Natural killer cell (primary cell): ENCODE measurements at regions not wholly inside any gene's neighbourhood (a gene's known extent, or its start where the extent isn't known, plus 50 kb on each side); places are given as distances from the start of the nearest gene placed in this dataset.

Source experiments
- ATAC-seq, 3 donors: fragments of 150-1000 bp in 2 of 3; fragments of 200-7000 bp in 1 of 3; cut with Tn5 transposase; 1 replicate in 1 of 3; 2 replicates in 2 of 3; pipeline ENCODE4 v1.10.0; 2021; ENCODE audit warnings: mild to moderate bottlenecking in 2 of 3, moderate library complexity in 2 of 3
- DNase-seq, 2 donors: peaks; one replicate each; pipeline versions ENCODE4 v3.0.0 to v3.0.0-alpha.2; 2013 to 2021; ENCODE audit warnings: mixed read lengths in 1 of 2
- H3K27ac ChIP-seq: one replicate; pipeline ENCODE4 v1.5.1; 2013; ENCODE audit warnings: mild to moderate bottlenecking, low read length
- H3K27me3 ChIP-seq: one replicate; pipeline ENCODE4 v1.6.1; 2013; ENCODE audit warnings: low read length; ENCODE audit not compliant: control insufficient read depth, insufficient read depth
- H3K36me3 ChIP-seq: one replicate; pipeline ENCODE4 v1.6.1; 2013; ENCODE audit warnings: low read length; ENCODE audit not compliant: control insufficient read depth, insufficient read depth
- H3K4me1 ChIP-seq: one replicate; pipeline ENCODE4 v1.6.1; 2013; ENCODE audit warnings: low read length; ENCODE audit not compliant: control insufficient read depth, insufficient read depth
- H3K4me3 ChIP-seq: one replicate; pipeline ENCODE4 v1.5.1; 2013; ENCODE audit warnings: low read length
- H3K9me3 ChIP-seq: one replicate; pipeline ENCODE4 v1.6.1; 2013; ENCODE audit warnings: low read length; ENCODE audit not compliant: control insufficient read depth, insufficient read depth
- H3K27ac Mint-ChIP-seq, 2 donors: one replicate each; pipeline ENCODE4 v1.8.0; 2022; ENCODE audit warnings: mild to moderate bottlenecking in 2 of 2, mixed read lengths in 2 of 2, moderate library complexity in 1 of 2
- H3K27me3 Mint-ChIP-seq, 2 donors: one replicate each; pipeline ENCODE4 v1.8.0; 2022; ENCODE audit warnings: low read depth in 2 of 2, mixed read lengths in 2 of 2
- H3K36me3 Mint-ChIP-seq: one replicate; pipeline ENCODE4 v1.8.0; 2022; ENCODE audit warnings: mixed read lengths
- H3K4me1 Mint-ChIP-seq, 2 donors: one replicate each; pipeline ENCODE4 v1.8.0; 2022; ENCODE audit warnings: mixed read lengths in 2 of 2
- H3K4me3 Mint-ChIP-seq: one replicate; pipeline ENCODE4 v1.8.0; 2022; ENCODE audit warnings: mild to moderate bottlenecking, moderate library complexity, mixed read lengths
- H3K9me3 Mint-ChIP-seq, 2 donors: one replicate each; pipeline ENCODE4 v1.8.0; 2022; ENCODE audit warnings: mixed read lengths in 2 of 2
- WGBS: methylation state at CpG from one replicate; pipeline ENCODE4 v1.1.7; 2013; ENCODE audit warnings: missing lambda C conversion rate; ENCODE audit not compliant: insufficient coverage; 5-methylcytosine and 5-hydroxymethylcytosine counted together
- intact Hi-C: fragments of 100-400 bp; cut with micrococcal nuclease; formaldehyde crosslinking; loops from one replicate; pipeline ENCODE4 v1.14.2; 2022
- TF ChIP-seq, protein P1 (sequence below): fragments of 200-600 bp; IDR thresholded peaks from one replicate; pipeline ENCODE4 v1.8.0; 2022; ENCODE audit warnings: antibody characterized with exemption

DNA sequence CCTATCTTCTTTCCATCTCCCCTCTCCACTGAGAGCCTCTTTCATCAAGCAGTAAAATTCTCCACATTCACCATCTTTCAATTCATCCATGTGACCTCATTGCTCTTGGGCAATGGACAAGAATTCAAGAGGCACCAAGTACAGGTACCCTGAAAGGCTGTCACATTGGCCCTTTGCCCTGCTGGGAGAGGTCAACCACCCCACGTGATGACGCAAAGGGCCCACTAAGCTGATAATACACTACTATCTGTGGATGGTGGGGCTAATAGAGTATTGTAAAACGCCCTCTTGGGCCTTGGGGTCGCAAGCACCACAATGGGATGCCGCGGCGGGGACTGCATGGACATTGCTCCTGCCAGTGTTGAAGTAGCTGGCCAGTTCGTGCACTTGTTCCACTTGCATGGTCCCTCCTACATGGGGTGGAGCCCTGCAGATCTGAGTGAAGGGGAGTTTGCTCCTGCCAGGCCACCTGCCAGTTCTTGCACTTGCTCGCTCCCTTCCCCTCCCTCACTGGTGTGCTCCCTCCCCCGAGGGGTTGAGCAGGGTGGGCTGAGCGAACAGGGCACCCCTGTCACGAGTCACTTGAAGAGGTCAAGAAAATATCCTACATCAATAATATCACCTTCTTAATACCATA lies 1578.8 kb upstream of the RAG2 start:
- no peak for DNase-seq
- Histone ChIP-seq H3K36me3 (no peaks in the 10 kb centered on the region), H3K4me1 (no peaks in the 10 kb centered on the region), H3K4me3 (no peak overlapping the region), H3K9me3 (peaks cover 4% of the 10 kb centered on the region), H3K27ac (no peak overlapping the region), H3K27me3 (no peaks in the 10 kb centered on the region)
- no peak overlapping the region for H3K27ac Mint-ChIP-seq
- WGBS = 88% methylated on average over 12 of the region's 12 CpGs
- H3K27me3 Mint-ChIP-seq = no peaks in the 10 kb centered on the region
- TF ChIP-seq, protein P1, sequence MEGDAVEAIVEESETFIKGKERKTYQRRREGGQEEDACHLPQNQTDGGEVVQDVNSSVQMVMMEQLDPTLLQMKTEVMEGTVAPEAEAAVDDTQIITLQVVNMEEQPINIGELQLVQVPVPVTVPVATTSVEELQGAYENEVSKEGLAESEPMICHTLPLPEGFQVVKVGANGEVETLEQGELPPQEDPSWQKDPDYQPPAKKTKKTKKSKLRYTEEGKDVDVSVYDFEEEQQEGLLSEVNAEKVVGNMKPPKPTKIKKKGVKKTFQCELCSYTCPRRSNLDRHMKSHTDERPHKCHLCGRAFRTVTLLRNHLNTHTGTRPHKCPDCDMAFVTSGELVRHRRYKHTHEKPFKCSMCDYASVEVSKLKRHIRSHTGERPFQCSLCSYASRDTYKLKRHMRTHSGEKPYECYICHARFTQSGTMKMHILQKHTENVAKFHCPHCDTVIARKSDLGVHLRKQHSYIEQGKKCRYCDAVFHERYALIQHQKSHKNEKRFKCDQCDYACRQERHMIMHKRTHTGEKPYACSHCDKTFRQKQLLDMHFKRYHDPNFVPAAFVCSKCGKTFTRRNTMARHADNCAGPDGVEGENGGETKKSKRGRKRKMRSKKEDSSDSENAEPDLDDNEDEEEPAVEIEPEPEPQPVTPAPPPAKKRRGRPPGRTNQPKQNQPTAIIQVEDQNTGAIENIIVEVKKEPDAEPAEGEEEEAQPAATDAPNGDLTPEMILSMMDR = no peak
- intact Hi-C loops = no loop called here
- no peaks in the 10 kb centered on the region for H3K9me3 Mint-ChIP-seq
- no peak for ATAC-seq
- H3K4me1 Mint-ChIP-seq = no peaks in the 10 kb centered on the region
- H3K36me3 Mint-ChIP-seq = no peaks in the 10 kb centered on the region
- no peak overlapping the region for H3K4me3 Mint-ChIP-seq

DNA sequence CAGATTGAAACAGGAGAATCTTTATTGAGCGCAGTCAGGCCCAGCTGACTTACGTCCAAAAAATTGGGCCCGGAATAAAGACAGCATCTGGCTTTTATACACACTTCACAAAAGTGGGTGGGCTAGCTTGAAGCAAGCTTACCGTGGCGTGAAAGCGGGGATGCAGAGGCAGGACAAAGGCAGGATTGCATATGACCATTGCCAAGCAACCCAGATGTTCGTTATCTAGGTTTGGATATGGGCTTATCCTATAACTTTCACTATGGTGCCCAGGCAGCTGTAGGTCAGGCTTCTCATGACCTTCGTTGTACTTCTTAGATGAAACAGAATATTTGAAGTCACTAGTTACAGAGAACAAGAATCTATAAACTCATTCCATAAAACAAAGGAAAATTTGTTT lies 1575.6 kb upstream of the RAG2 start:
- no peaks in the 10 kb centered on the region for H3K4me1 Mint-ChIP-seq
- no peak overlapping the region for H3K27ac Mint-ChIP-seq
- intact Hi-C loops = no loop called here
- H3K4me3 ChIP-seq = no peak overlapping the region
- TF ChIP-seq, protein P1 = no peak
- ATAC-seq (no peak), DNase-seq (no peak)
- peaks cover 4% of the 10 kb centered on the region for H3K9me3 ChIP-seq
- 93% methylated on average over 7 of the region's 8 CpGs for WGBS
- no peaks in the 10 kb centered on the region for H3K9me3 Mint-ChIP-seq
- no peaks in the 10 kb centered on the region for H3K36me3 ChIP-seq
- H3K36me3 Mint-ChIP-seq = no peaks in the 10 kb centered on the region
- no peaks in the 10 kb centered on the region for H3K4me1 ChIP-seq
- no peak overlapping the region for H3K4me3 Mint-ChIP-seq
- no peaks in the 10 kb centered on the region for H3K27me3 ChIP-seq
- no peak overlapping the region for H3K27ac ChIP-seq
- no peaks in the 10 kb centered on the region for H3K27me3 Mint-ChIP-seq

DNA sequence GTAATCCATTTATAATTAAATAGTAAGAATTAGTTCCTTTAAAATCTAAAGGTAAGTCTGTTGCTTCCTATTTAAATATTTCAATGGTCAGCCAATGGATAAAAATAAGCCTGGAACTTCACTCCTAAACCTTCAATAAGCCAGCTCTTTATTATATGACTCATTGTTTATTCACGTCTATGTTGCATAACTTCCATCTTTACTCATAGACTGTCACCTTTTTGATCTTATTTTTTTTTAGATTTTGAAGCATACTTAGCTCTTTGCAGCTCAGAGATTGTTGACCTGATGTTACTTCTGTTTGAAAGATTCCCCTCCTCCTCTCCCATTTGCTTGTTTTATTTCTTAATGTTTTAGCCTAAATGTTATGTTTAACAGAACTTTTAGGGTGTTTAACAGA lies 1571.2 kb upstream of the RAG2 start:
- H3K4me1 ChIP-seq = no peaks in the 10 kb centered on the region
- H3K27ac ChIP-seq = no peak overlapping the region
- H3K4me3 Mint-ChIP-seq = no peak overlapping the region
- H3K9me3 ChIP-seq = no peaks in the 10 kb centered on the region
- no peaks in the 10 kb centered on the region for H3K27me3 ChIP-seq
- 65% methylated on average over 1 of the region's 1 CpG for WGBS
- H3K27me3 Mint-ChIP-seq = no peaks in the 10 kb centered on the region
- H3K9me3 Mint-ChIP-seq = peaks cover 0 to 5% of the 10 kb centered on the region in 2 donors
- H3K36me3 Mint-ChIP-seq = no peaks in the 10 kb centered on the region
- H3K27ac Mint-ChIP-seq = no peak overlapping the region
- no peaks in the 10 kb centered on the region for H3K4me1 Mint-ChIP-seq
- no peaks in the 10 kb centered on the region for H3K36me3 ChIP-seq
- no peak overlapping the region for H3K4me3 ChIP-seq
- ATAC-seq (no peak), DNase-seq (no peak)
- TF ChIP-seq, protein P1 = no peak
- intact Hi-C loops = no loop called here

DNA sequence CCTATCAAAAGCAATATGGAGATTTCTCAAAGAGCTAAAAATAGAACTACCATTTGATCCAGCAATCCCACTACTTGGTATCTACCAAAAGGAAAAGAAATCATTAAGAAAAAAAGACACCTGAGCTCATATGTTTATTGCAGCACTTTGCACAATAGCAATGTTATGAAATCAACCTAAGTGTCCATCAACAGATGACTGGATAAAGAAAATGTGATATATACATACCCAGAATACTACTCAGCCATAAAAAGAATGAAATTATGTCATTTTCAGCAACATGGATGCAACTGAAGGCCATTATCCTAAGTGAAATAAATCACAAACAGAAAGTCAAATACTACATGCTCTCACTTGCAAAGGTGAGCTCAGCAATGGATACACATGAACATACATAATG lies 1565.5 kb upstream of the RAG2 start:
- Mint-ChIP-seq H3K9me3 (peaks cover 0 to 5% of the 10 kb centered on the region in 2 donors), H3K36me3 (no peaks in the 10 kb centered on the region), H3K27ac (no peak overlapping the region), H3K4me1 (no peaks in the 10 kb centered on the region), H3K27me3 (no peaks in the 10 kb centered on the region), H3K4me3 (no peak overlapping the region)
- Histone ChIP-seq H3K27me3 (no peaks in the 10 kb centered on the region), H3K4me1 (no peaks in the 10 kb centered on the region), H3K36me3 (no peaks in the 10 kb centered on the region), H3K4me3 (no peak overlapping the region), H3K27ac (no peak overlapping the region), H3K9me3 (no peaks in the 10 kb centered on the region)
- intact Hi-C loops = no loop called here
- TF ChIP-seq, protein P1 = no peak
- no peak for DNase-seq
- no peak for ATAC-seq
